DOHH2 (cell line): ENCODE measurements at regions not wholly inside any gene's neighbourhood (a gene's known extent, or its start where the extent isn't known, plus 50 kb on each side); places are given as distances from the start of the nearest gene placed in this dataset.

Experiments
- H3F3A ChIP-seq: fragments of 200-600 bp; sonication (generic), shearing (Covaris generic); 2 replicates; pipeline ENCODE4 v1.6.0; 2016; ENCODE audit warnings: antibody characterized with exemption, mild to moderate bottlenecking; ENCODE audit not compliant: control insufficient read depth, insufficient read depth
- H3K27ac ChIP-seq: fragments of 200-600 bp; sonication (generic); 2 replicates; pipeline ENCODE4 v1.5.1; 2014; ENCODE audit warnings: low read depth, mild to moderate bottlenecking, low read length, moderate library complexity
- H3K27me3 ChIP-seq: fragments of 200-600 bp; sonication (generic); 2 replicates; pipeline ENCODE4 v1.6.1; 2014; ENCODE audit warnings: mild to moderate bottlenecking, low read length, mixed read lengths; ENCODE audit not compliant: control insufficient read depth
- H3K36me3 ChIP-seq: fragments of 200-600 bp; sonication (generic); 2 replicates; pipeline ENCODE4 v1.6.1; 2014; ENCODE audit warnings: mild to moderate bottlenecking, low read length, moderate library complexity, mixed read lengths; ENCODE audit not compliant: control insufficient read depth
- H3K4me1 ChIP-seq: fragments of 200-600 bp; sonication (generic); 2 replicates; pipeline ENCODE4 v1.6.1; 2014; ENCODE audit warnings: mild to moderate bottlenecking, low read length, mixed read lengths; ENCODE audit not compliant: control insufficient read depth
- H3K4me2 ChIP-seq: fragments of 200-600 bp; sonication (generic); 2 replicates; pipeline ENCODE4 v1.6.0; 2014; ENCODE audit warnings: mild to moderate bottlenecking, low read length, moderate library complexity
- H3K4me3 ChIP-seq: fragments of 200-600 bp; sonication (generic); 2 replicates; pipeline ENCODE4 v1.5.1; 2014; ENCODE audit warnings: mild to moderate bottlenecking, low read length, mixed read lengths
- H3K79me2 ChIP-seq: fragments of 200-600 bp; sonication (generic); 2 replicates; pipeline ENCODE4 v1.6.1; 2014; ENCODE audit warnings: mild to moderate bottlenecking, low read length, mixed read lengths; ENCODE audit not compliant: control insufficient read depth
- H3K9me2 ChIP-seq: fragments of 200-600 bp; sonication (generic); replicated peaks from 2 replicates; pipeline ENCODE4 v1.6.1; 2014; ENCODE audit warnings: mild to moderate bottlenecking, low read length, mixed read lengths; ENCODE audit not compliant: control insufficient read depth
- H3K9me3 ChIP-seq: fragments of 200-600 bp; sonication (generic); 2 replicates; pipeline ENCODE4 v1.6.1; 2014; ENCODE audit warnings: antibody characterized with exemption, low read length, mixed read lengths; ENCODE audit not compliant: control insufficient read depth, insufficient read depth
- H4K20me1 ChIP-seq: fragments of 200-600 bp; sonication (generic); 2 replicates; pipeline ENCODE4 v1.6.0; 2014; ENCODE audit warnings: low read depth, mild to moderate bottlenecking, antibody characterized with exemption, low read length, moderate library complexity; ENCODE audit not compliant: control insufficient read depth, insufficient read depth
- CTCF ChIP-seq: fragments of 200-600 bp; sonication (generic); IDR thresholded peaks from one replicate; pipeline ENCODE4 v1.5.1; 2014; ENCODE audit warnings: antibody characterized with exemption, mild to moderate bottlenecking, low read depth, low read length; ENCODE audit not compliant: poor library complexity, severe bottlenecking
- EZH2phosphoT487 ChIP-seq: fragments of 200-600 bp; sonication (generic); IDR thresholded peaks from 2 replicates; pipeline ENCODE4 v1.6.1; 2017; ENCODE audit warnings: borderline replicate concordance, mild to moderate bottlenecking, antibody characterized with exemption, low read length, moderate library complexity, mixed read lengths

GRCh38 chr1:113283914-113284313 lies 106.4 kb upstream of the MAGI3 start:
- no peaks in the 10 kb centered on the region for H3K36me3 ChIP-seq
- no peaks in the 10 kb centered on the region for H3K9me3 ChIP-seq
- no peak overlapping the region for H3K4me3 ChIP-seq
- no peaks in the 10 kb centered on the region for H4K20me1 ChIP-seq
- no peaks in the 10 kb centered on the region for H3F3A ChIP-seq
- H3K4me2 ChIP-seq, result no peak overlapping the region
- no peaks in the 10 kb centered on the region; the same call in 1 of the 2 replicates for H3K27me3 ChIP-seq
- TF ChIP-seq EZH2phosphoT487, result no peak
- no peak for TF ChIP-seq CTCF
- no peaks in the 10 kb centered on the region for H3K9me2 ChIP-seq
- H3K79me2 ChIP-seq, result no peaks in the 10 kb centered on the region
- no peak overlapping the region for H3K27ac ChIP-seq
- no peaks in the 10 kb centered on the region for H3K4me1 ChIP-seq

- TF ChIP-seq CTCF (no peak), EZH2phosphoT487 (no peak)
- no peak overlapping the region for H3K4me3 ChIP-seq
- H3K27me3 ChIP-seq, result no peaks in the 10 kb centered on the region; the same call in 1 of the 2 replicates
- H3K9me3 ChIP-seq, result 0 out of 2 replicates have a peak, but pooled peaks cover 3% of the 10 kb centered on the region
- no peaks in the 10 kb centered on the region for H3F3A ChIP-seq
- H3K9me2 ChIP-seq, result no peaks in the 10 kb centered on the region
- no peaks in the 10 kb centered on the region for H3K36me3 ChIP-seq
- no peak overlapping the region for H3K4me2 ChIP-seq
- H3K79me2 ChIP-seq, result no peaks in the 10 kb centered on the region
- H3K4me1 ChIP-seq, result no peaks in the 10 kb centered on the region
- H4K20me1 ChIP-seq, result no peaks in the 10 kb centered on the region
- no peak overlapping the region for H3K27ac ChIP-seq
These were observed 104.2 kb upstream of the MAGI3 start for GRCh38 chr1:113286156-113286555.

GRCh38 chr1:113291777-113292602 lies 98.3 kb upstream of the MAGI3 start:
- H3K4me2 ChIP-seq, result no peak overlapping the region
- no peaks in the 10 kb centered on the region for H4K20me1 ChIP-seq
- 0 out of 2 replicates have a peak, but pooled peaks cover 3% of the 10 kb centered on the region for H3K9me3 ChIP-seq
- H3K9me2 ChIP-seq, result no peaks in the 10 kb centered on the region
- H3K4me1 ChIP-seq, result no peaks in the 10 kb centered on the region
- H3K27me3 ChIP-seq, result no peaks in the 10 kb centered on the region
- no peak overlapping the region for H3K4me3 ChIP-seq
- no peaks in the 10 kb centered on the region for H3K36me3 ChIP-seq
- no peak overlapping the region for H3K27ac ChIP-seq
- no peaks in the 10 kb centered on the region for H3F3A ChIP-seq
- no peaks in the 10 kb centered on the region for H3K79me2 ChIP-seq
- TF ChIP-seq EZH2phosphoT487 (no peak), CTCF (no peak)
